COLO829 (cell line): ENCODE measurements at regions not wholly inside any gene's neighbourhood (a gene's known extent, or its start where the extent isn't known, plus 50 kb on each side); places are given as distances from the start of the nearest gene placed in this dataset.
"Not testable (repeated sequence)": the region's sequence is repeated elsewhere in the genome, so short reads cannot be mapped to it uniquely, and the experiment has no call there.

Source experiments
- DNase-seq: peaks from one replicate; pipeline ENCODE4 v3.0.0; 2012; ENCODE audit warnings: low spot score

DNA sequence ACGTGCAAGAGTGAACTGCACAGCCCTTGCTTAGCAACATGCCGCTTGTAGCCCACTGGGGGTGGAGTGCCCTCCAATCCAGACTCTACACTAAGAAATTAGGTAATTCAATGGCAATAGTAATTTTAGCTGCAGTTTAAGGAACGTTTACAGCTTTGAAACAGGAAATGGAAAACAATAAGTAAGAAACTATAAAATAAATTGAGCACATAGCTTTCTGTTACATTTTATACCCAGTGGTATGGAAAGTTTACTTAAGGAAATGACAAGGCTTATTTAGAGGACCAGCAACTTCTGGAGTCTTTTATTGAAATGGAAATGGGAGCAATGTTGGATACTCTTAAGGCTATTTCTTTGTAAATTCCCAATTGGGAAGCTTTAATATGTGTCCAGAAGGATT, 373.2 kb downstream of the KCNRG start:
- no peak for DNase-seq

DNA sequence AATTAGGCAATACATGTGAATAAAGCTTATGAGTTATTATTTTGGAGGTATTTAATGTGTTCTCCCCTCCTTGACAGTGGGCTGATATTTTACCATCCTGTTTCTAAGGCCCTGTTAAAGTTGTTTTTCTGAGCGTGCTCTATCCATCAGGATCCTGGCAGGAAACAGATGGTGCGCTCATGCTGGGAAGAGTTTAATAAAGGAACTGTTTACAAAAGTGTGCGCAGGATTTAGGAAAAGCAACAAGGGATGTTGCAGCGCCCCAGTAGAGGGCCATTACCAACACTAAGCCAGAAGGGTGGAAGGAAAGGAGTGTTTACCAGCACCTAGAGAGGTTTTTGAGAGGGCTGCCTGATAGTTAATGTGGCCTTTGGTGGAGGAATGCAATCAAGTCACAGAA, 374.5 kb downstream of the KCNRG start:
- DNase-seq: no peak

DNA sequence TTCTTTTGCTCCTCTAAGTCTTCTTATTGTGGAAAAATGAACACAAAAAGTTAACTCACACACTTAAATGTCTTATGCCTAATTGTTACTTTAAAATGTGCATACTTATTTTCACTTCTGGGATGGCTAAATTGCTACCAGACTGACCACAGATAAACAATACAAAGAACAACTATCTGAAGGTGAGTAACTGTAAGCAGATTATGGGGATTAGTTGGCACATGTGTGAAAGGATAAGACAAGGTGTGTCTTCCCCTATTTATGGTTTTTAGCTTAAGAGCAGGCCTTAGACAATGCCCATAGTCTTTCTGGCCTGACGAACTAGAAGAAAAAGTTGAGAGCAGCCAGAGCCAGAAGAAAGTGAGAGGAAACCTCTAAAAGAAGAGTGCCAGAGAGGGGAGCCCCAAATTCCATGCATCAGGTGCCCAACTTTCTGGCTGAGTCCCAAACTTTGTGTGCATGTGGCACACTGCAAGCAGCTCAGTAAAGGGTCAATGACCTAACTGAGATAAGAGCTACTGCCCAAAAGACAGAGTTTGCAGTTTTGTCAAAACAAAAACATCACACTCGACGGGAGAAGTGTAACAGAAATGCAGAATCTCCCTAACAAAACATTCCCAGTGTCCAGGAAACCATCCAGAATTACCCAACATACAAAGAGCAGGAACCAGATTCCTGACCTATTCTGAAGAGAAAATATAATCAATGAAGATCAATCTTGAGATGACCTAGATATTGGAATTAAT, 375.4 kb downstream of the KCNRG start:
- DNase-seq: no peak

DNA sequence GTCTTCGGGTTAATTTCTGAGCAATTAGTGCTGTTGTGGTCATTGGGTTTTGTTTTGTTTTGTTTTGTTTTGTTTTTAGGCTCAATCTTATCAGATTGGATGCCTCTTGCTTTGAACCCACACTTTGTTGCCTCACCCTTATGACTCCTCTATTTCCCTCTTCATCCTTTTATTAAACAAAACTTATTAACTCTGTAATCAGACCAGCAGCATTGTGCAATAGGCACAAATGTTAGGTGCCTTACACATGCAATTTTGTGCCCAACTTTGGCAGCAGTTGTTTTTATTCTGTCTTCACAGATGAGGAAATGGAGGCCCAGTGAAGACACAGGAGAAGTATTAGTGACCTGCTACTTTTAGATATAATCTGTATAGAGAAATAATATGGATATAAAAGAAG, 377.7 kb downstream of the KCNRG start:
- DNase-seq: no peak

DNA sequence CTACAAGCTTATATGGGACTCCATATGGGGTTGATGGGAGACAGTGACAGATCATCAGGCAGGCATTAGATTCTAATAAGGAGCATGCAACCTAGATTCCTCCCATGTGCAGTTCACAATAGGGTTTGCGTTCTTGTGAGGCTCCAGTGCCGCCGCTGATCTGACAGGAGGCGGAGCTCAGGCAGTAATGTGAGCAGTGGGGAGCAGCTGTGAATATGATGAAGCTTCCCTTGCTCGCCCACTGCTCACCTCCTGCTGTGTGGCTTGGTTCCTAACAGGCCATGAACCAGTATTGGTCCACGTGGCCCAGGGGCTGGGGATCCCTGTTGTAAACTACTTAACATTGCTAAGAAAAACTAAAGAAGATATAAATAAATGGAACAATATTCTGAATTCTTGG, 378.4 kb downstream of the KCNRG start:
- DNase-seq: no peak

DNA sequence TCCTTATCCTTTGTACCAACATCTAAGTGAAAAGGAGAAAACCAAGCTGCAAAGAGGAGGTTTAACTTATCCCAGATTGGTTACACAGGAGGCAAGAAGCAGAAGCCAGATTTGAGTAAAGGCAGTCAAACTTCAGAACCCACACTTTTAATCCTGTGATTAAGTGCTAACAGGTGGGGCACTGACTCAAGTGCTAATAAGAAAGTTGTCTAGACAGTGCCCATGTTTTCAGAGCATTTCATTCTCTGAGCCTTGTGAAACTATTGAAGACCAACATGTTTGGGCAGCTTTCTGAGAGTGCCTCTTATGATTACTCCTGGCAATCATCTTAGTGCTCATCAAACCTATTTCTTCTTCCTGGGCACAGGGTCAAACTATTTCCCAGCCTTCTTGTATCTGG, 380.8 kb downstream of the KCNRG start:
- no peak for DNase-seq

DNA sequence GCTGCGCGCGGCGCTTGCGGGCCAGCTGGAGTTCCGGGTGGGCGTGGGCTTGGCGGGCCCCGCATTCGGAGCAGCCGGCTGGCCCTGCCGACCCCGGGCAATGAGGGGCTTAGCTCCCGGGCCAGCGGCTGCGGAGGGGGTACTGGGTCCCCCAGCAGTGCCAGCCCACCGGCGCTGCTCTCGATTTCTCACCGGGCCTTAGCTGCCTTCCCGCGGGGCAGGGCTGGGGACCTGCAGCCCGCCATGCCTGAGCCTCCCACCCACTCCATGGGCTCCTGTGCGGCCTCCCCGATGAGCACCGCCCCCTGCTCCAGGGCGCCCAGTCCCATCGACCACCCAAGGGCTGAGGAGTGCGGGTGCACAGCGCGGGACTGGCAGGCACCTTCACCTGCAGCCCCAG, 381.4 kb downstream of the KCNRG start:
- not testable (repeated sequence) for DNase-seq

DNA sequence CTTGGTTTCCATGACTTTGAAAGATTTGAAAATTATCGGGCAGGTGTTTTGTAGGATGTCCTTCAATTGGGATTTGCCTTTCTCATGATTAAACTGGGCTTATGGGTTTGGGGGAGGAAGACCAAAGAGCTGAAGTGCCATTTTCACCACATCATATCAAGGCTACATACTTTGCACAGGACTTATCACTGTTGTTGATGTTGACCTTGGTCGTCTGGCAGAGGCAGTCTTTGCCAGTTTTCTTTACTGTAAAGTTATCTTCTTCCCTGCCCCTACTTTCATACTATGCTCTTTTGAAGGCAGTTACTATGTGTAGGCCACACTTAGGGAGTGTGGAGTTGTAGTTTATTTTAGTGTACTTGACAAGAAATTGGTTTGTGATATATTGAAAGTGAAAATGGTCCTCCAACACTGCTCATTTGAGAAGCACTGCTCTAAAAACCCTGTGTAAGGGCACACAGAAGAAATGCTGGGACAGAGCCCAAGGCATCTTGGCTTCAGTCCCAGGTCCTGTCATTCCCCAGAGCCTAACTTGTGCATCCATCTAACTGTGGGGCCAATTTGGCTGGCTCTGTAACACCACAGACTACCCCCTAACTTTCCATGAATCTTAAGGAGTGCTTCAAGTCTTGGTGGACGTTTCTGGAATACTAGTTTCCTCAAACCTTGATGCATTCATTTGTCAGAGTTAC, 384.9 kb downstream of the KCNRG start:
- no peak for DNase-seq

DNA sequence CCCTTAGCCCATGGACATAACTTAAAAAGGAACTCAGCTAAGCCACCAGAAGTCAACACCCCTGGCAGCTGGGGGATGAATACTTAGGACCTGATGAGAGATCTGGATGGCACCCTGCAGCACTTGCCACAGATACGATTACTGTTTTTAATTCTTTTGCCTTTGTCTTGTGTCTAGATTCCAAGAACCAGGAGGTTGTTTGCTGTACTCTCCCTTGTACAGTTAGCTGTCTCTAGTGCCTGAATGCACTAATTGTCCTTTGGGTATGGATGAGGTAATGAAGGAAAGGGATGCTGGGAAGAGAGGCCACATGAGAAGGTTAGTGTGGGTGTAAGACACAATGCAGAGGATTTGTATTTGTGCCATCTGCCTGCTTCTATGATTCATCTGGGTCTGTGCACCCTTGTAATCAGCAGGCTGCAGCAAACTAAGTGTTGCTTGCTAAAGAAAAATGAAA, 385.8 kb downstream of the KCNRG start:
- DNase-seq: peak; percentile 97

DNA sequence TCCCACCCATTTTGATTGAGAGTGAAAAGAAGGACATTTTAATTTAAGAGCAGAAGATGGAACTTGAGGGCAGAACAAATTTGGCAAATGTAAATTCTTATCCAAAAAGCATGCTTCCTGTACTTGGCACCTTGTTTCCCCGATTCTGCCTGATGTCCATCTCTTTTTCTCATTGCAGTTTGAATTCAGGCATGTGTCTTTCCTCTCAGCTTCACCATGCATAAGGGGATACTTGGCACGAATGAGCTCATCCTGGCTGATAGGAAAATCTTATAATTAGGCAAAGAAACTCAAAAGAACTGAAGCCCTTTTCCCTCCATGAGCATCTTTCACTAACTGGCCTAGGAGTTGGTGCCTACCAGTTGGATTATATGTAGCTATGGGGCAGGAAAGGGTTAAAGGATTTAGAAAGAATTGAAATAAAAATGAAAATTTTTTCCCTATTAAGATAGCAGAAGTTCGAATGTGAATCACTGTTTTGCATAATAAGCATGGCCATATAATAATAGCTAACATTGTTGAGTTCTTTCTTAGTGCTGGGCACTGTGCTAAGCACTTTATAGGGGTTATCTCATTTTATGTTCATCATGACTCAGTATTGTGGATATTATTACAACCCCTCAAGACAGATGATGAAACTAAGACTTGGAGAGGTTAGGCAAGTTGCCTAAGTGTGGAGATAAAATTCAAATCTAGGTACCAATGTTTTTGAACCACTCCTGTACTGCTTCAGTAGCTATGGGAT, 386.6 kb downstream of the KCNRG start:
- peak; percentile 56 for DNase-seq

DNA sequence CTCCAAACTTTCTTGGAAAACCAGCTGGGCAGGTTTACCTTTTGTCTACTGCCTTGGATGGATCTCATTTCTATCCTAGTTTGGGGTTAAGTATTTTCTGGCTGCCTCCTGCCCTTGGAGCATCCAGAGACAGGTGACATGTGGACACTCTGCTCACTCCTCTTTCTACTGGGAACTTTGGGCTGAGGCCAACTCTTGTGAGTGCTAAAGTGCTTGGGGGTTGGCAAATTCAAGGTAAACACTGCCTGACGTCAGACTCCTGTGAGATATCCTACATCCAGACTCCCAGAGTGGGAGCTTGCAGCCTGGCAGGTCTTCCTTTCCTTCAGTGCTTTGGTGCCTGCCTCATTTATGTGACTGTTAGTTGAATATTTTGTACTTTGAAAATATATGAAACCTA, 388.1 kb downstream of the KCNRG start:
- no peak for DNase-seq

DNA sequence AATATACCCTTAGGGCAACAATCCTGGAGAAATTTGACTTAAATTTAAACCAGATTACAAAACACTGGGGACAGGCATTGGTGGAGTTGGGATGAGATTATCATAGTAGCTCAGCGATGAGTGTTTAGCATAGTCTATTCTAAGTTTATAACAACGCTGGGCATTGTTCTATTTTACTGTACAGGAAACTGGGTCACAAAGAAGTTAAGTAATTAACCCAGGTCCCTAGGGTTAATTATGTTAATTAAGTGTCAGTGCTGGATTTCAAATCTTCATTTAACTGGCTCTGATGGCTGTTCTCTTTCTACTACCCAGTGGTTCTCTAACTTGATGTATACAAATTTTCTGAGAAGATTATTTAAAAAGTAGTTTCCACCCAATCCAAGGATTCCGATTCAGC, 388.9 kb downstream of the KCNRG start:
- peak; percentile 42 for DNase-seq

DNA sequence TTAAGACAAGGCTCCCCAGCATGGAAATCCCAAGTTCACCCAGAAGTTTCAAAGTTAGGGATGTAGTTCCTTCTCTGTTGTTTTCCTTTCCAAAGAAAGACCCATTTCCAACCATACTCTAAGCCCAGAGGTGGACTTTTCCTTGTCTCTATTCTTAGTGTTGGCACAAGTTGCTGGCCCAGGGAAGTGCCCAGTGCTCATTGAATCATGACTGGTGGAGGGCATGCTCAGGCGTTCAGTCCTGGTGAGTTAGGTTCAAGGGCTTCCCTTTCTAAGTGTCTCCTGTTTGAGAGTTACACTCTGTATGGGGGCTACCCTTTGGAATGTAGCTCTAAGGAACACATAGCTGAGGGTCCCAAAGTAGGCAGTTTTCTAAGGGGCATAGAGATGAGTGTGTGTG, 389.5 kb downstream of the KCNRG start:
- DNase-seq: no peak

DNA sequence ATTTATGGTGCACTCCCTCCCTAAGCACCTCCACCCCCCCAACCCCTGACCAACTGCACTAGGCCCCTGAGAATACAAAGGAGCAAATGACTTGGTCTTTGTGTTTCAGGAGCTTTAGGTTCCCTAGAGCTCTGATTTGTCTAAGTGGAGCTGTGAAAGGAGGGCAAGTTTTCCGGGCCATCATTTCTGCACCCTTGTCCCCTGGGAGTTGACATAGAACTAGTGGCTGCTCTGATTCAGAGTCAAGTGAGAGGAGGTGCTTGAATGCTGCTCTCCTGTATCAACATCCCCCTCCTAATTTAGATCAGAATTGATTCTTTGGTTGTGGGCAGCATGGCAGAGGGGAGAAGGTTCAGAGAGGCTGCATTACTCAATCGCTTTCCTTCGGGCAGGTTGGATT, 391.6 kb downstream of the KCNRG start:
- no peak for DNase-seq

DNA sequence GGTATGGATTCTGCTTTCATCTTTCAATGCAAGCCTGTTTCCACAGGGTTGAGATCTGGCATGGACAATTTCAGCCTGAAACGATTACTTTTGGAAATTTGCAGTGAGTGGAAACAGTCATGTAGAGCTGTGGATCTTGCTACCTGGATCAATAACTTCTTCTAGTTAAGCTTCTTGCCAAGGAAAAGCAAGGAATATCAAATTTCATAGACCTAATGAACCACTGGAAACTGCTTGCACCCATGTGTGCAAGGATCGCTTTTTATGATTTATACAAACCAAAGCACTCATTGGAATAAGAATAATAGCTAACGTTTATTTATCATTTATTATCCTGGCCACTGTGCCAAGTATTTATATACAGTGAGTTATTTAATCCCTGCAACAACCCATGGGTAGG, 392.8 kb downstream of the KCNRG start:
- no peak for DNase-seq

DNA sequence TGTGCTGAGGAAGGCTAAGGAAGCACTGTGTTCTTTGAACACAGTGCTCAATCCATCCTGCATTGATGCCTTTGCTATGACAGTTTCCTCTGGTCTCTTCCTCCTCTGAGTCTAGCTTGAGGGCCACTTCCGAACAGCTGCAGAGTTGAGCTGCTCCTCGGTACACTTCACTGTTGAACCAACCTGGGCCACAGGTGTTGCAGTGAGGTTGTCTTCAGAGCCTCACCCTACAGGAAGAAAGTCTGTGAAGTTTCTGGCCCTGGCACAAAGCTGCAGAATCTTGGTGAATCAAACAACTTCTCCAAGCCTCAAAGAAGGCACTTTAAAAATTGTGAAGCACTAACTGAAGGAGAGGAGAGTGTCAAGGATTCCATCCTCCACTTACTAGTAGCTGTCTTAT, 394.0 kb downstream of the KCNRG start:
- DNase-seq: no peak

DNA sequence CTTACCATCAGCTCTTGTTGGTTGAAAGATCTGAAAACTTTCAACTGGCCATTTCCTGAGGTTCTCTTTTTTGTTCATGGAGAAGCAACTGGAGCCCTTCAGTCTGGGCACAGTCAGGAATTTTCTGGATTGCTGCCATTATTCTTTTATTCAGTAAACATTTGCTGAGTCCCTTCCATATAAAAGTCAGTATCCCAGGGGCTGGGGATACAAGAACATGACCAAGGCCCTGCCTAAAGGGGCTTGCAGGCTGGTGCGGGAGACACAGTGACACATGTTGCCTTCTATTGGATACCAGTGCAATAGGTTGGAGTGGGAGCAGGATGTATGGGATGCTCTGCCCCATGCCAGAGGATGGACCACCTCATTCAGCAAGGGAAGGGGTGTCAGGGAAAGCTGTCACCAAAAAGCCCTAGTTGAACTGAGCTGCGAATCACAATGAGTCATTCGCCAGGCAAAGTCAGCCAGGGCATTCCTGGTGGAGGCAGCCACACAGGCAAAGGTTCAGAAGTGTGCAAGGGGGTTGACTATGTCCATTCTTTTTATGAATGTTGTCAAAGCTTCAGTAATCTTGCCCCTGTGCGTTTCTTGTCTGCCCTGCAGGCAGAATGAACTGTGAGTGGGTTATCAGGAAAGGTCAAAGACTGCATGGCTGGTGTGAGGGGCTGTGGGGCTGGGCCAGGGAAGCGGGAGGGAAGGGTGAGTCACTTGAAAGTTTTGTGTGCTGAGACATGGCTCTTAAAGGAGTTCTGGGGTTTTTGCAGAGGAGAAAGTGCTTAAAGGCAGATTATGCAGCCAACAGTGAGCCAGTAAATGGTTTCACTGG, 395.9 kb downstream of the KCNRG start:
- peak; percentile 90 for DNase-seq

DNA sequence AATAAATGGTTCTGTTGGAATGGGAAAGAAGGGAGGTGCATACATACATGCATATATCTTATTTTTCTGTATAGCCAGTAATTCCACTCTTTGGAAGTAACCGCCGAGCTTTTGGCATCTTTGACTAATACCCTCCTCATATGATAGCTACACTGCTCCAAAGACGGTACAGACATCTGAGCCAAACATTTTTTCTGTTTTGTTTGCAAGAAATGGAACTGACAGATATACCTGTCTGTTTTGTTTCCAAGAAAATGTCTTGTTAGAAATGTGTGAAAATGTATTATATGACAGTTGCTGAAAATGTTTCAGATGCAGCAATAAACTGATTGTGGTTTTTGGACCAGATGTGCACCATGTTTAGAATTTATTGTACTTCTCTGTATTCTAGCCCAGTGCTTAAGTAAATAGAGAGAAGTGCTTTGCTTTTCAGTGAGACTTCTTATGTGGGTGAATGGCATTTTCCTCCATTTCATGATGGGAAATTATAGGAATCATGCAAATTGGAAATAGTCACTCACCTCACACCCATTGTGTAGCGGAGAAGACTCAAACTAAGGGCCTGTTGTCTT, 396.9 kb downstream of the KCNRG start:
- no peak for DNase-seq

DNA sequence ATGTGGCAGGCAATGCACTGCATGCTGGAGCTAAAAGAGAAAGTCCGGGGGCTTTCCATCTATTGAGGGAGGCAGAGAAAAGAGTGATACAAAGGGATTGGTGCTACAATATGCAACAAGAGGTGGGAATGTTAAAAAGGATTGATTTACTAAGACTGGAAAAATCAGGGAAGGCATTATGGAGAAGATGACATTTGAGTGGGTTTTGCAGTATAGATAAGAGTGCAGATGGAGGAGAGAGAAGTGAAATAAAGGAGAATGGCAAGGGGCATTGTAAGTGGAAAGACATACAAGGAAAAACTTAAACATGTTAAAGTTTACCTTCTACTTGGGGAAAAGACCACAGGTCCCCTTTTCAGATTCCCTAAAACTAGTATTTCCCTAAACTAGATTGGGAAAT, 399.4 kb downstream of the KCNRG start:
- no peak for DNase-seq

DNA sequence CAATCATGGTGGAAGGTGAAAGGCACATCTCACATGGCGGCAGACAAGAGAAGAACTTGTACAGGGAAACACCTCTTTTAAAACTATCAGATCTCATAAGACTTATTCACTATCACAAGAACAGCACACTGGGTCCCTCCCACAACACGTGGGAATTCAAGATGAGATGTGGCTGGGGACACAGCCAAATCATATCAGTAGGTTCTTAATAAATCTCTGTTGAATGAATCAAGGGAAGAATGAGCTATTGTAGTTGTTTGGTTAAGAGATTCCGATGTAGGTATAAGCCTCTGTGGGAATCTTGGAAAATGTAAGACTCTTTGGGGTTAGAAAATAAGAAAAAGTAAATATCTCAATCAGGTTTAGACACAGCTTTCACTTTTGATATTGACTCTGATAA, 400.2 kb downstream of the KCNRG start:
- DNase-seq: no peak

DNA sequence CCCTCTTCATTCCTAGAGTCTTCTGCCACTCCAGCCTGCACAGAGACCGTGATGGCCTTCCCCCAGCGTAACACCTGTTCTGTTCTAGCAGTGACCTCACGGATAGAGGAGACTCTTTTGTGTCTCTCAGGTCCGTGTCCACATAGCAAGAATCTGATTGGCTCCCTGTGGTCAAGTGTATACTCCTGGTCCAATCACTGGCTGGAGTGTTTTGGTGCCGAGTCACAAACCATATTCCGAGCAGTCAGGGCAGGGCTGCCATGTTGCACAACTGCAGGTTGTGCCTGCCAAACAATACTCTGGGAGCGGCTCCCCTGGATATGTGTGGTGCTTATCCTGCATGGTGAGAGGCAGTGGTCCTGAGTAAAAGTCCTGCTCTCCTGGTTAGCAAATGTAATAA, 402.4 kb downstream of the KCNRG start:
- no peak for DNase-seq

DNA sequence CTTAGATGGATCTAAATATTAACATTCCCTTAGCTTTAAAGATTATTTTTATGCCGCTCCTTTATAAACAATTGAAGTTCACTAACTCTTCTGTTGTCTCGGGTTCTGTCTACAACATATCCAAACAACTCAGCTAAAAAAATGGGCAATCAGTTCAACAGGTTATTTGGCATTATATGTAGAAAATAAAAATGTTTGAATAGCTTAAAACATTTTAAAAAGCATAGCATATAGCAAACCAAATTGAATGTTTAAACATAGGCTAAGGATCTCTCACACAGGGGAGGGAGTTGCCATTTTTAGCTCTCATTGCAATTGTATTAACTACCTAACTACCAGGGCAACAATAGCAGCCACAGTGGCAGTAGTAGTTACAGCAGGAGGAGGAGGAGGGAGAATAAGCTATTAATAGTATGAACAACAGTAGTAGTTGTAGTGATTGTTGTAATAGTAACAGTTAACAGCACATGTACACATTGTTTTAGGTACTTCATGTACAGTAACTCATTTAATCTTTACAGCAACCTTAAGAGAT, 404.2 kb downstream of the KCNRG start:
- DNase-seq: no peak
